Fibroblast of skin of left biceps (primary cell): ENCODE measurements at regions not wholly inside any gene's neighbourhood (a gene's known extent, or its start where the extent isn't known, plus 50 kb on each side); places are given as distances from the start of the nearest gene placed in this dataset.
"Not testable (repeated sequence)": the region's sequence is repeated elsewhere in the genome, so short reads cannot be mapped to it uniquely, and the experiment has no call there.

Source experiments
- DNase-seq, 2 experiments: peaks; one replicate each; pipeline ENCODE4 v3.0.0-alpha.2; 2013; ENCODE audit warnings: low read depth in 2 of 2

DNA sequence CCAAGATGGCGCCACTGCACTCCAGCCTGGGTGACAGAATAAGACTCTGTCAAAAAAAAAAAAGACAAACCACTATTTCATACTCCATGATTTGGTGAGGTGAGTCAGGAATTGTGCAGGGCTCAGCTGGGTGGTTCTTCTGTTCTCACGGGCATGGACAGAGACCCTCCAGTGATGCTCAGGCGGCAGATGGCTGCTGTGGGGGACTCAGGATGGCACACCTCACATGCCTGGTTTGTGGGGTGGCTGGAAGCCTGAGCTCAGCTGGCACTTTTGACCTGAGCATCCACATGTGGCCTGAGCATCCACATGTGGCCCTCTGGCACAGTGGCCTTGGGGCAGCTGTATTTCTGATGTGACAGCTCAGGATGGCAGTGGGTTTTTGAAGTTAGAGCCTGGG lies 217.2 kb downstream of the IRX2 start:
- DNase-seq: no peak

DNA sequence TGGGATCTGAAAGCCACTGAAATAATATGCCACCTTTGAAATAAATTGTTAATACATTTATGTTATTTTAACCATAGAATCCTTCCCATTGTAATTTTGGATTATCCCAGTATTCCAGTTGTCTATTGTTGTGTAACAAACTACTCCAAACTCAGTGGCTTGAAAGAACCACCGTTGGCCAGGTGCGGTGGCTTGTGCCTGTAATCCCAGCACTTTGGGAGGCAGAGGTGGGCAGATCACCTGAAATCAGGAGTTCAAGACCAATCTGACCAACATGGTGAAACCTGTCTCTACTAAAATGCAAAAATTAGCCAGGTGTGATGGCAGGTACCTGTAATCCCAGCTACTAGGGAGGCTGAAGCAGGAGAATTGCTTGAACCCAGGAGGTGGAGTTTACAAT lies 217.6 kb downstream of the IRX2 start:
- not testable (repeated sequence) for DNase-seq

DNA sequence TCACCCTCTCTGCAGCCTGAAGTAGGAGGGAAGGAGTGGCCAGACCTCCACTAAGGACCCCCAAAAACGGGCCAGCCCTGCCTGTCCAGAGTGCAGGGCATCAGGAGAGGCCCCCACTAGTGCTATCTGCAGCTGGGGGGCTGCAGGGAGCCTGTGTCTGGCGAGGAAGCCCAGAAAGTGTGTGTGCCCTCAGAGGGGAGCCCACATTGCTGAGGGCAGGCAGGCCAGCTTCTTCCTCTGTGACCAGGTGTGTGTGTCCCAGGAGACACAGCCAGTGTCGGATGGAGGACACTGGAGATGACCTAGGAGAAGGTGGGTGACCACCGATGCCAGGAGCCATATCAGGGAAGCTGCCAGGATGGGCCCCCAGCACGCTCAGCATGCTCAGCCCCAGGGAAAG lies 218.7 kb downstream of the IRX2 start:
- DNase-seq: no peak

DNA sequence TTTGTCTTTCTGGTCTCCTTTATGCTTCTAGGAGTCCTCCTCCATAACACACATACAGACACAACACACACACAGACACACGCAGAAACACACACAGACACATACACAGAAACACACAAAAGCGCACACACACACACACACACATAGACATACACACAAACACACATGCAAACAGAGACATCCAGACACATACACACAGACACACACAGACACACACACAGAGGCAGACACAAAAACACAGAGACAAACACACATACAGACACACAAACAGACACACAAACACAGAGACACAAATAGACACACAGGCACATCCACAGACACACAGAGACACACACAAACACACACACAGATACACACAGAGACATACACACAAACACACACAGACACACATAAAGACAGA lies 220.2 kb downstream of the IRX2 start:
- DNase-seq: no peak

DNA sequence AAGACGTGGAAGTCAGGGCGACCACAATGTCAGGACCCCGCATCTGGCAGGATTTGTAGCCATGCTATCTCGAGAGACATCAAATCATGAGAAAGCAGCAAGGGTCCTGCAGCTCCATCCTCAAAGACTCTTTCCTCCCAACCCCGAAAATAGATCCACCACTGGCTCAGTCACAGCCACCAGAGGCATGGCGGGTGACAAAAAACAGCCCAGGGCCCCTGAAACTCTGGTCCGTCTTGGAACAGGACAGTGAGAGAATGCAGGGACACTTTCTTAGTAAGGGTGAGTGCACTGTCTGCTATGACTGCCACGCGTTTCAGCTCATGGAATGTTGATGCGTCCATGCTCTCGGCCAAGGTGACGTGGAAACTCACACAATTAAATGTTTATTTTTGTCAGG lies 220.9 kb downstream of the IRX2 start:
- DNase-seq: no peak

DNA sequence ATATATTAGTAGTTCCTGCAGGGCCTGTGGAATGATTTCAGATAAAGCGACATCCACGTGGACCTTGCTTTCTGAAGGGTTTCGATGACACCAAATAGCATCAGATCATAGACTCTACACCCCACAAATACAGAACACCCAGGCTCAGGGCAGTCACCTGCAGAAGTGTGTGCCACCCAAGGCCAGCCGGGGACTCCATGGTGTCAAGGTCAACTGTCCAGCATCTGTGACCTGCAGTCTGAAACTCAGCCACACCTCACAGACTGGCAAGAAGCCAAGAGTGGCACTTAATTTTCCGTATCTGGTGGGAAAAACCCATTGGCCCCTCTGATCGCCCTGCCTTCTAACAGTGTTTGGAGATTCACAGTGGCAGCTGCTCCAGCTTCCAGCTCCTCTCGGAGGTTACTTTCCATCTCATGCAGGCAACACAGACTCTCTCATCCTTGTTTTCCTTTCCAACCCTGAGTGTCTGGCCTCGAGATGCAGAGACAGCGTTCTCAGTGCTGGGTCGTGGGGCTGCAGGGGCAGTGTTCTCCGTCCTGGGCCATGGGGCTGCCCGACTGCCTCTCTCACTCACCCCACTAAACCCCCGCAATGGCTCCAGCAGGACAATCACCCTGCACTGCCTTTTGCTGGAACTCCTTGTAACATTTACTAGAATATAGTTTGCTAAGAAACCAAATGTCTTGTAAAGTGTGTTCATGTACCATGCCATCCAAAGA lies 221.9 kb downstream of the IRX2 start:
- DNase-seq: no peak

DNA sequence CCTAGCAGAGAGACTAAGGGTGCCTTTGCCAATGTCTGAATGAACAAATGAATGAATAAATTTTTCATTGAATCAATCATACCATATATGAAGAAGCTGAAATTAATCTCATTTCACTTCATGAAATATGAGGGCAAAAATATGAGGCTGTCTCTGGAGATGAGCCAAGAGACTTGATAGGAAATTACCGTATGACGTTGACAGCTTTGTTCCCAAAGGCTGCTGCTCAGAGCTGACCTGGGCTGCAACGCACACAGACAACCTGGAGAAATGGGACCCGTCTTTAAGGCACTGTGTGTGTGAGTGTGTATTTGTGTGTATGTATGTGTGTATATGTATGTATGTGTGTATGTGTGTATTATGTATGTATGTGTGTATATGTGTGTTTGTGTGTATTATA lies 226.1 kb downstream of the IRX2 start:
- no peak for DNase-seq

DNA sequence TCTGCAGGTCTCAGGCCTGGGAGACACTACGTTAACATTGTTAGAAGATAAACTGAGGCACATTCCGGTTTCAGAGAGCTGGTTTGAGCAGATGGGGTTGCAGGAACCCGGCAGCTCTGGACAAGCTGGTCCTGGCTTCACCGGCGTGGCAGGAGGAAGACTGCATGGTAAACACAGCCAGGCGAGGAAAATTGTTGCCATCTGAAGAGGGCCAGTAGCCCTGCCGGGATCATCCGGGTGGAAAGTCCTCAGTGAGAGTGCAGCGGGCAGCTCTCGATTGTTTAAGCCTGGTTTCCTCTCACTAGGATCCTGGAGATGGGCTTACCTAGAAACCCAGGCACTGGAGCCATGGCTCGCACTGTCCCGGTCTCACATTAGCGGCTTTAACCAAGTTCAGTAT lies 226.9 kb downstream of the IRX2 start:
- DNase-seq: no peak

DNA sequence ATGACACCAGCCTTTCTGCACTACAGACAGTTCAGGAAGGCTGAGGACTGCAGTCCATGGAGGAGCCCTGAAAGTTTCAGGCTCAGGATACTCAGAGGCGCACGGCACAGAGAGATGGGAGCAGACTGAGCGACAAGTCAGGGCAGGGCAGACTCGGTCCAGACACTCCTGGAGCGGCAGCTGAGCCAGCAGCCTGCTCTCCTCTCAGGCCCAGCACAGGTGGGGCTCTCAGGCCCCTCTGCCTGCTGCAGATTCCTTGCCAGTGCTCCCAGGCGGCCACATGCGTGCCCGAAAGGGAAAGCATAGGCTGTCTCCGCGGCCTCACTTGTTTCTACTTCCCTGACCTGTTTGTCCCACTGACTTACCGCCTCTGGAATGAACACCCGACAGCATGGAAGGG lies 228.3 kb downstream of the IRX2 start:
- DNase-seq: no peak

DNA sequence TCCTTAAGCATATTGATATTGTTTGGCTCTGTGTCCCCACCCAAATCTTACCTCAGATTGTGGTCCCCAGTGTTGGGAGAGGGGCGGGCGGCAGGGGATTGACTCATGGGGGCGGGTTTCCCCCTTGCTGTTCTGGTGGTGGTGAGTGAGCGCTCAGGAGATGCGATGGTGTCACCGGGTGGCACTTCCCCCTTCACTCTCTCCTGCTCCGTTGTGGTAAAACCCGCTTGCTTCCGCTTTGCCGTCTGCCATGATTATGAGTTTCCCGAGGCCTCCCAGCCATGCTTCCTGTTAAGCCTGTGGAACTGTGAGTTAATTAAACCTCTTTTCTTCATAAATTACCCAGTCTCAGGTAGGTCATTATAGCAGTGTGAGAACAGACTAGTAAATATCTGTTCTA lies 229.1 kb downstream of the IRX2 start:
- no peak for DNase-seq

DNA sequence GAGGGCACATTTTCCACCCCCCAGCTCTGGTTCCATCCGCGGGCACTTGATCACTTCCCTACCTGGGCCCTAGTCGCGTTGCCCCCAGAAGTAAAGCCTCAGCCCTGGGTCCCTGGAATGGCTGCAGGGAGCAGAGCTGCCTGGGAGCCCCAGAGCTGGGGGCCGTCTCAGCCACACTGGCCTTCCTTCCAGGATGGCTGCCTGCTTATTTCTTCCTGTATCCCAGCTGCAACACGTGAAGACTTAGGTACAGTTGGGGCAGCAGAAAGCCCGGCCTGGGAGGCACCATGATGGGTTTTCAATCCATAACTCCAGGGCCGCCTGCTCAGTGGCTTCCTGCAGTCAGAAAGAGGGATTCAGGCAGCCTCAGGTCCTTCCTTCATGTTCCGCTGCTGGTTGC lies 232.3 kb downstream of the IRX2 start:
- no peak for DNase-seq

DNA sequence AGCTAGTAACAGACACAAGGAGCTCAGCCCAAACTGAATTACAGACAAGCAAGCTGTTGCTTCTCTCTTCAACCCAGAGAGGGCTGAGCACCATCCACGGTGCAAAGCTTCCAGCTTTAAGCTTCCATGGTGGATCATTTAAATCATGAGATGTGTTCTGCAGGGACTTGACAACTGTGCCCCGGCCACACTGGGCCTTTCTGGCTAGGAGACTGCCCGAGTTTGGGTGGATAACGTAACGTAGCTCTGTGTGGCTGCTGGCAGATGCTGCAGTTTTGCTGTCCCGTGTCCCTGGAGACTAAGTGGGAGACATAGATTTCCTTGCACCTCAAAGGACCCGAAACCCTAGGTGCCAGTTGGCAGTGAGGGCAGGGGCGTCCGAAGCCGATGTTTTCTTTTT lies 234.0 kb downstream of the IRX2 start:
- DNase-seq: no peak

DNA sequence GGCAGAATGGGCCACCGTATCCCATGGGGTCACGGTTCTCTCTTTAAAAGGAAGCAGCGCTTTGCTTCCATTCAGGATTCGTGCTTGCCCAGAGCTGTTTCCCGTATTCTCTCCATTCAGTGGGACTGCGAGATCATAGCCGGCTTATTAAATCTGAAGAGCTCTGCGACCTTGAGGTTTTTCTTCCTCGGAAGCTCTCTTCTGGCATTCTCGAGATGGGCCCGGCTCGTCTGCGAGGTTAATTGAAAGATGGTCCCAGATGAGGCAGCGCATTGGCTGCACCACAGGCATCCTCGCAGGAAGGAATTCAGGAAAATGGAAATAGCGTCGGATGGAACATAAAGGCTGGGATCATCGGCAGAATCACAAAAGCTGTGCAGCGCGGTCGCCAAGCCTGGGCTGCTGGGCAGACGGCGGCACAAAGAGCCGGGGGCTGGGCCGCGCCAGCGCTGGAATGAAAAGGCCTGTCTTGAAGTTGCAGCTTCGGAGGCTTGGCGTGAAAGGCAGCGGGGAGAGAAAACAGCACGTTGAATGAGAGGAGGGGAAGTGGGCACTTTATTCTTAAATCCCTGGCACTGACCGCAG lies 236.2 kb downstream of the IRX2 start:
- no peak for DNase-seq

DNA sequence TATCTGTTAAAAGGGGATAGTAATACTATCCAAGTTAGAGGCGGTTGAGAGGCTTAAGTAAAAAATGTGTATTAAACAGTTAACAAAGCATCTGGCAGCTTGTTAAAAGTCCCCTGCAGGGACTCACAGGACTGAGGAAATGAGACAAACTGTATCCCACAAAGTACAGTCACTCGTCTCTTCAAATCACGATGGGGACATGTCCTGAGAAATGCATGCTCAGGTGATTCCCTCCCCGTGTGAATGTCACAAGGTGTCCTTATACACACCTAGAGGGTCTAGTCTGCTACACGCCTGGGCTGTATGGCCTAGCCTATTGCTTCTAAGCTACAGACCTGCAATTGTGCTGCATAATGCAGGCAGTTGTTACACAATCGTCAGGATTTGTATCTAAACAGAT lies 237.0 kb downstream of the IRX2 start:
- DNase-seq: no peak

DNA sequence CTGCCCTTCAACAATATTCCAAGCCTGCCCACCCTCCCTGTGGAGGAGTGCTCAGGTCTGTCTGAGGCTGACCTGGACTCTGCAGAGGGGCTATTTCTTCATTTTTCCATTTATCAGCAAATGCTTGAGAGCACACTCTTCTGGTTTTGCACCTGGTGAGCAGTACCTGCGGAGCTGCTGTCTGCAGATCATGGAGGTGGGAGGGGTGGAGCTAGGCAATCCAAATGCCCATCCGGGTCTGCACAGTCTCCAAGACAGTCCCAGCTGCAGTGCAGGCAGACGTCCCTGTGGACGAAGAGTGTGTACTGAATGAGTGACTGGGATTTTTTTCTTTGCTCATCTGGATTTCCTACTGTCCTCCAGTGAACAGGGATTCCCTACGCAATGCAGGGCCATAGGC lies 239.8 kb downstream of the IRX2 start:
- DNase-seq: no peak

DNA sequence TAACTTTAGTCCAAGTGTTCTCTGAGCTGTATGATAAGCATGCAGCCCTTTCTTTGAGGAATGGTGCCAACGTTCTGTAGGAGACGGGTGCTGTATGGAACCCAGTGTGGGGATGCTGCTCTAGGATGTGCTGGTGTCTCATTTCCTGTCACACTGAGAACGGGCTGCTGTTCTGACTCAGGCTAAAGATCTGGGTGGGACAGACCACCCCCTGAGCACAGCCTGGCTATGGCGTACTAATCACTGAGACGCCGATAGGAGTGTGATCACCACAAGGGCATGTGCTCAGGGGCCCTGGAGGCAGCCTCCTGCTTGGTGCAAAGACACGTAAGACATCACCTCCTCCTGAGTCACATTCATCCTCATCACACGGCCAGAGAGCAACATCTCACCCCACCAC lies 240.4 kb downstream of the IRX2 start:
- DNase-seq: peak in 1 of 2 experiments; percentile 1

DNA sequence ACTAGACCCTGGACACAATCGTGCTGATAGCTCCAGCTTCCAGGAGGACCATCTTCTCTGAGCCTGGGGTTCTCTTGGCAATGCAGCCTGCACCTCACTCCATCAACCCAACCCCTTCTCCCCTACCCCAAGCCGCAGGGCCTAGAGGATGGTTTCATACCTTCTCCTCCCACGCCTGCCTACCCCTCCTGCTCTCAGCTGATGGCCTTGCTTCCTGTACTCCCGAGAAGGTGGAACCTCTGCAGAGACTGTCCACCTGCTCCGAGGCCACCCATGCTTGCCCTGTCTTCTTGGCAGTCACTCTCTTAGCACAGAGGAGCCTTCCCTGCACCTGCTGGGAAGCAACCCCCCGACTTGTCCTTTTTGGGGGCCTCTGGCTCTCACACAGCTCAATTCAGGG lies 241.9 kb downstream of the IRX2 start:
- no peak for DNase-seq

DNA sequence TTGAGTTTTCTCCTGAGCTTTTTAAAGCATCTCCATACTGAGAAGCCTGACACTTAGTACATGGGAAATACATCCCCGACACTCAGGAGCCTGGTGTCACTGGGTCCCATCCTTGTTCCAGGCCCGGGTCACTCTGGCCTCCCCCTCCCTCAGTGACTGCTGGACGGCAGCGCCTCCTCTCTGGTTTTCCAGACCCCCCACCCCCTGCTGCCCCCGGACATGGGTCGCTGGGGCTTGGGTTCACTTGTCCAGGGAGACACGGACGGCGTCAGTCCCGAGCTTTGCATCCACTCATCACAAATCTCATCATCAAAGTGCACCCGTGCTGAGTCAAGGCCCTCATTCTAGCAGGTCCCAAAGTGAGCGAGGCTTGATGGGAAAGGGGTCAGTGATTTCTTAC lies 243.0 kb downstream of the IRX2 start:
- DNase-seq: no peak

DNA sequence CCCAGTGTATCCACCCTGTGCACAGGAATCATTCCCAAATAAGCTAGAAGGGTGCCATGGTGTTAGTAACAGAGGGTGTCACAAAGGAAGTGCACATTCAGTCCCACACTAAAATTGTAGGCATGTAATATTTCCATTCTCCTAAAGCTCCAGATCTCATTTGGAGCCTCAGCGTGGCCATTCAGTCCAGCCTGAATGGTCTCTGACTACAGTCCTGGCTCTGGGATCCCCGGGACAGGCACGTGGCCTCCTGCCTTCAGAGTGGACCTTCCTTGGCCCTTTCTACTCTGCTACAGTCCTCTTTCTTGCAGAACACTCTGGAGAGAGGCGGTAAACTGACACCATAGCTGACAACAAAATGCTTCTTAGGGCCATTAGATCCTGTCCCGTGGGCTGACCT lies 243.9 kb downstream of the IRX2 start:
- no peak for DNase-seq

DNA sequence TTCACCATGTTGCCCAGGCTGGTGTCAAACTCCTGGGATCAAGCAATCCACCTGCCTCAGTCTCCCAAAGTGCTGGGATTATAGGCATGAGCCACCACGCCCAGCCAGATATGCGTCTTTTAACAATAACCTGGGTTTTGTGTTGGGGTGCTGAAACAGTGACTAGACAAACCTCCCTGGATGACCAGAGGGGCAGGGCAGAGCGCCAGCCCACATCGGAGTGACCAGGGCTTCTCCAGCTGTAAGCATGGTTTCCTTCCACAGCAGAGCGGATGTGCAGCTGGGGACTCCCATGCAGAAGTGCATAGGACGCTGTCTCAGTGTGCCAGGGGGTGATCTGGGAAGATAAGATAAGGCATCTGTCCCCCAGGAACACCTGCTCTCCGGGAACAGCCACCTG lies 244.9 kb downstream of the IRX2 start:
- DNase-seq: no peak

DNA sequence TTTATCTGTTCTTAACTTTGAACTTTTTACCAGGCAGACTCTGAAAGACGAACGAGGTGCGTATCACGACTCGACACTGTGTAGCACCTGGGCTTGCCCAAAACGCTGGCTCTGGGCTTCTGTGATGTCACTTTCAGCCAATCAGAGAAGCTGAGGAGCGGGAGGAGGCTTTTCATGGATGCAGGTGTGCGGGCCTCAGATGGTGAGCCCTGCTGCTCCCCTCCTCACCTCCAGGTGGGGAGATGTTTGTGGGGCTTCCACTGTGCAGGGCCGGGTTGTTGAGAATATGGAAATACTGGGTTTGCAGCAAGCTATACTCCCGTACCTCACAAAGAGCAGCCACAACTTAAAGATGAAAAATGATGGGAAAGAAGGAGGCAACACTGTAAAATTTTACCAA lies 246.3 kb downstream of the IRX2 start:
- no peak for DNase-seq

DNA sequence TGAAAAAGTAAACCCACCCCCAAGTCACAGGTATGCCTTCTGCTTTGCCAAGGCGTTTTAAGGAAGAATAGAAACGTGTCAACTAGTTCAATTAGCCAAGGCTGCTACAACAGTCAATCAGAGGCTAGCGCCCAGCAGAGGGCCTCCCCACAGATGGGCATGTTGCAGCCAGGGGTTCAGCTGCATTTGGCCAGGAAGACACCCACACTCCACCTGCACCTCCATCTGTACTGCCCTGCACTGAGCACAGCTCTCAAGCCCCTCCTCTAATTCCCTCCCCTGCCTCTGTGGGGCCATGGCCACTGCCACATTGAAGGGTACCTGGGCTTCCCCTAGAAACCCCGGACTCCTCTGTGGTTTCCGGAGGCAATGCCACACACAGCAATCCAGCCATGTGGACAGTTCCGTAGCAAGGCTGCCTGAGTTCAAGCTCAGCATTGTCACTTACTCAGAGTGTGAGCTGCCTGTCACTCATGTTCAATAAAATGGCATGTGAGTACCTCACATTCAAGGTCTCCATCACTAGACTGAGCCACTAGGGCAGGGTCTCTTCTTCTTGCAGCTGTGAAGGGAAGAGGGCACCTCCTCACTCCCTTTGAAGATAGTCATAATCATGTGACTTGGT lies 248.4 kb downstream of the IRX2 start:
- no peak for DNase-seq

DNA sequence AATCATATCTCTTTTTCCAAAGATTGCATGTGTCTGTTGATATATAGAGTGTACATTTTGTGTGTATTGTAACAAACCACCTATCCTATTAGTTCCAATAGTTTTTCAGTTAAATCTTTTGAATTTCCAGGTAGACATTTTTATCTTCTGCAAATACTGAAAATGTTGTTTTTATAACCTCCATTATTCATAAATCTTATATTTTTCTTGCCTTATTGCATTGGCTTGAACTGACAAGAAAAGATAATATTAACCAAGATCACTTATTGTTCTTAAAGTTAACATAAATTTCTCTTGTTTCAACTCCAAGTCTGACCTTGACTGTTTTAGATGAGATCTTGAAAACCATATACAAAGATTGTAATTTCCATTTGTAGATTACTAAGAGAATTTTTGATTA lies 251.6 kb downstream of the IRX2 start:
- DNase-seq: no peak

DNA sequence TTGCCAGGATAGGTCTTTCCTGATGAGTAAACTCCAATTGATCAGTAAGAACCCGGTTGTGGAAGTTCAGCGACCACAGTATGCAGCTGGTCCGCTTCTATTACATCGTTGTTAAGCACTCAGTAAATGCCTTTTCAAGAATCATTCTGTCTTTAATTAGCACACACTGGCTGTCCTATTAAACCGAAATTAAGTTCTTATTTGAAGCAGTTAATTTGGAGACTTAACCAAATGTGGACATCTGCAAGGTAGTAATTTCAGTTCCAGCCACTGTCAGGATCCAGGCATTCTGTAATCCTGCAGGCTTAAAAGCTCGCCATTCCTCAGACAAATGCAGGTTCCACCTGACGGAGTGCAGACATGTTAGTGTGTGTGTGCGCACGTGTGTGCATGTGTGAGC lies 254.6 kb downstream of the IRX2 start:
- DNase-seq: no peak
